PC-3 (cell line): ENCODE measurements at regions not wholly inside any gene's neighbourhood (a gene's known extent, or its start where the extent isn't known, plus 50 kb on each side); places are given as distances from the start of the nearest gene placed in this dataset.

Source experiments
- ATAC-seq: fragments of 200-7000 bp; cut with Tn5 transposase; 2 replicates; pipeline ENCODE4 v1.9.1; 2020; ENCODE audit warnings: mild to moderate bottlenecking, moderate library complexity
- BruUV-seq: library from RNA; stranded (reverse); fragments of 400-500 nt; replicated peaks from 2 replicates; lab custom pipeline; 2021; lab: Mats Ljungman, UMichigan
- CTCF ChIA-PET: fragments of 300-600 bp; sonication (Branson Sonifier 250); formaldehyde crosslinking; loops from one replicate; lab custom pipeline; 2022; ENCODE audit warnings: antibody characterized with exemption; lab: Charles Lee
- POLR2A ChIA-PET: fragments of 300-600 bp; sonication (Branson Sonifier 250); formaldehyde crosslinking; loops from one replicate; lab custom pipeline; 2022; ENCODE audit warnings: antibody characterized with exemption; ENCODE audit not compliant: unreplicated experiment; lab: Charles Lee
- DNase-seq: peaks from one replicate; pipeline ENCODE4 v3.0.0-alpha.2; 2015
- H2AFZ ChIP-seq: fragments of 300-600 bp; sonication (generic); 2 replicates; pipeline ENCODE4 v1.6.0; 2016; ENCODE audit warnings: antibody characterized with exemption, low read length
- H3F3A ChIP-seq: fragments of 300-600 bp; sonication (generic); one replicate; pipeline ENCODE4 v1.6.0; 2017; ENCODE audit warnings: antibody characterized with exemption, low read length, control low read depth, mild to moderate bottlenecking; ENCODE audit not compliant: unreplicated experiment
- H3K27ac ChIP-seq: fragments of 300-600 bp; sonication (generic); 2 replicates; pipeline ENCODE4 v1.5.1; 2016; ENCODE audit warnings: mild to moderate bottlenecking, low read length
- H3K27me3 ChIP-seq: fragments of 300-600 bp; sonication (generic); 2 replicates; pipeline ENCODE4 v1.6.1; 2016; ENCODE audit warnings: low read length, mixed read lengths
- H3K36me3 ChIP-seq: fragments of 300-600 bp; sonication (generic); 2 replicates; pipeline ENCODE4 v1.6.1; 2016; ENCODE audit warnings: low read depth, mixed run types, low read length, mixed read lengths
- H3K4me1 ChIP-seq: fragments of 300-600 bp; sonication (generic); 2 replicates; pipeline ENCODE4 v1.5.1; 2016; ENCODE audit warnings: low read length; ENCODE audit not compliant: insufficient read depth
- H3K4me2 ChIP-seq: fragments of 300-600 bp; sonication (generic); 2 replicates; pipeline ENCODE4 v1.6.0; 2016; ENCODE audit warnings: low read length
- H3K4me3 ChIP-seq: fragments of 300-600 bp; sonication (generic); 2 replicates; pipeline ENCODE4 v1.5.1; 2016; ENCODE audit warnings: mild to moderate bottlenecking, low read length, mixed read lengths
- H3K79me2 ChIP-seq: fragments of 300-600 bp; sonication (generic); 2 replicates; pipeline ENCODE4 v1.6.1; 2017; ENCODE audit warnings: low read length, mixed read lengths
- H3K9ac ChIP-seq: fragments of 300-600 bp; sonication (generic); 2 replicates; pipeline ENCODE4 v1.6.0; 2016; ENCODE audit warnings: mild to moderate bottlenecking, low read length
- H3K9me2 ChIP-seq: fragments of 300-600 bp; sonication (generic); replicated peaks from 2 replicates; pipeline ENCODE4 v1.6.1; 2016; ENCODE audit warnings: mixed run types, low read length, mixed read lengths
- H3K9me3 ChIP-seq: fragments of 300-600 bp; sonication (generic); 2 replicates; pipeline ENCODE4 v1.6.1; 2016; ENCODE audit warnings: low read length, mixed read lengths
- H4K20me1 ChIP-seq: fragments of 300-600 bp; sonication (generic); 2 replicates; pipeline ENCODE4 v1.6.1; 2016; ENCODE audit warnings: low read length, mixed read lengths
- CTCF ChIP-seq: fragments of 300-600 bp; sonication (generic); conservative IDR thresholded peaks from 2 replicates; pipeline ENCODE4 v1.5.1; 2017; ENCODE audit warnings: antibody characterized with exemption, low read depth, mild to moderate bottlenecking, low read length
- EZH2 ChIP-seq: fragments of 300-600 bp; sonication (generic); IDR thresholded peaks from one replicate; pipeline ENCODE4 v1.6.1; 2017; ENCODE audit warnings: antibody characterized with exemption, mild to moderate bottlenecking, low read length; ENCODE audit not compliant: unreplicated experiment
- EZH2phosphoT487 ChIP-seq: fragments of 300-600 bp; sonication (generic); IDR thresholded peaks from 2 replicates; pipeline ENCODE4 v1.6.1; 2018; ENCODE audit warnings: mild to moderate bottlenecking, antibody characterized with exemption, low read length, borderline replicate concordance
- intact Hi-C: fragments of 100-400 bp; cut with micrococcal nuclease; formaldehyde crosslinking; loops from 2 replicates; pipeline ENCODE4 v1.9.0; 2023

GRCh38 chr6:76612954-76613353, 540.5 kb upstream of the IMPG1 start:
- Histone ChIP-seq H3K4me3 (no peak overlapping the region), H3K9me3 (no peaks in the 10 kb centered on the region), H2AFZ (no peak overlapping the region), H3K27ac (no peak overlapping the region), H3K9me2 (no peaks in the 10 kb centered on the region), H3F3A (no peaks in the 10 kb centered on the region), H4K20me1 (no peaks in the 10 kb centered on the region), H3K79me2 (no peaks in the 10 kb centered on the region), H3K9ac (no peak overlapping the region), H3K4me2 (no peak overlapping the region), H3K27me3 (no peaks in the 10 kb centered on the region), H3K36me3 (no peaks in the 10 kb centered on the region), H3K4me1 (no peaks in the 10 kb centered on the region)
- intact Hi-C loops: no loop called here
- CTCF ChIA-PET: no interaction called here
- POLR2A ChIA-PET: no interaction called here
- DNase-seq: no peak
- no TSS peak for BruUV-seq
- no peak for ATAC-seq
- no peak for TF ChIP-seq CTCF
- no peak for TF ChIP-seq EZH2
- TF ChIP-seq EZH2phosphoT487: no peak

DNA sequence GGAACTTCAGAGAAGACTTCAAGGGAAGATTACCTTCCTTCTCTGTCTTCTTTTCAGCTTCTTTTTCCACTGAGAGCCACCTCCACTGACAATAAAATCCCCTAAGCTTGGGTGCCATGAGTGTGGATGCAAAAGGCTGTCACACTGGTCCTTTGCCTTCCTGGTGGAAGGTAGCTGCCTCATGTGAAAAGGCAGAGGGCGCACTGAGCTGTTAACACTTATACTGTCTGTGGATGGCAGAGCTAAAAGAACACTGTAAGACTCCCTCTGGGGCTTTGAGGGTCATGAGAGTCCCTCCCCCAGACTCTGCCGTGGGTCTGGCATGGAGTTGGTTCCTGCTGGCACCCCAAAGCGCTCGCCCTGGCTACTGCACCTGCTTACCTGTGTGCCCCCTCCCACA, 536.7 kb upstream of the IMPG1 start:
- POLR2A ChIA-PET: no interaction called here
- no peak for DNase-seq
- Histone ChIP-seq H3K27me3 (no peaks in the 10 kb centered on the region), H4K20me1 (no peaks in the 10 kb centered on the region), H3K79me2 (no peaks in the 10 kb centered on the region), H3F3A (no peaks in the 10 kb centered on the region), H3K9me3 (no peaks in the 10 kb centered on the region), H3K27ac (no peak overlapping the region), H3K9ac (no peak overlapping the region), H3K9me2 (no peaks in the 10 kb centered on the region), H3K36me3 (no peaks in the 10 kb centered on the region), H2AFZ (no peak overlapping the region), H3K4me1 (no peaks in the 10 kb centered on the region), H3K4me3 (no peak overlapping the region), H3K4me2 (no peak overlapping the region)
- TF ChIP-seq EZH2phosphoT487 (no peak), CTCF (no peak), EZH2 (no peak)
- CTCF ChIA-PET: no interaction called here
- ATAC-seq: no peak
- BruUV-seq: no TSS peak
- intact Hi-C loops: no loop called here

DNA sequence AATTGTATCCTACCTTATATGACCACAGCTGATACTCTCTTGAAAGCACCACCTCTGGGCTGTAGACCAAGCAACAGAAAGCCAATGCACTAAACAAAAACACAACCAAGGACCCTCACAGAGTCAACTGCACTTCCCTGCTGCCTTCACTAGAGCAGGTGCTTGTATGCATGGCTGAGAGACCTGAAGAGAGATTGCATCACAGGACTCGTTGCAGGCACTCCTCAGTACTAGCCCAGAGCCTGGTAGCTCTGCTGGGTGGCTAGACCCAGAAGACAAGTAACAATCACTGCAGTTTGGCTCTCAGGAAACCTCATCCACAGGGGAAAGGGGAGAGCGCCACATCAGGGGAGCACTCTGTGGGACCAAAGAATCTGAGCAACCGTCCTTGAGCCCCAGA, 521.6 kb upstream of the IMPG1 start:
- no peaks in the 10 kb centered on the region for H3F3A ChIP-seq
- no peak for TF ChIP-seq EZH2phosphoT487
- TF ChIP-seq EZH2: no peak
- no peak for TF ChIP-seq CTCF
- no peaks in the 10 kb centered on the region for H4K20me1 ChIP-seq
- no peak overlapping the region for H2AFZ ChIP-seq
- H3K79me2 ChIP-seq: no peaks in the 10 kb centered on the region
- no peak overlapping the region for H3K4me3 ChIP-seq
- no peaks in the 10 kb centered on the region for H3K4me1 ChIP-seq
- H3K9ac ChIP-seq: no peak overlapping the region
- BruUV-seq: no TSS peak
- DNase-seq (no peak), ATAC-seq (no peak)
- H3K9me2 ChIP-seq: no peaks in the 10 kb centered on the region
- CTCF ChIA-PET: no interaction called here
- no peak overlapping the region for H3K27ac ChIP-seq
- POLR2A ChIA-PET: no interaction called here
- intact Hi-C loops: no loop called here
- H3K36me3 ChIP-seq: no peaks in the 10 kb centered on the region
- no peaks in the 10 kb centered on the region for H3K27me3 ChIP-seq
- H3K4me2 ChIP-seq: no peak overlapping the region
- H3K9me3 ChIP-seq: no peaks in the 10 kb centered on the region
